ENCODE measurements at regions not wholly inside any gene's neighbourhood (a gene's known extent, or its start where the extent isn't known, plus 50 kb on each side); places are given as distances from the start of the nearest gene placed in this dataset.

DNA sequence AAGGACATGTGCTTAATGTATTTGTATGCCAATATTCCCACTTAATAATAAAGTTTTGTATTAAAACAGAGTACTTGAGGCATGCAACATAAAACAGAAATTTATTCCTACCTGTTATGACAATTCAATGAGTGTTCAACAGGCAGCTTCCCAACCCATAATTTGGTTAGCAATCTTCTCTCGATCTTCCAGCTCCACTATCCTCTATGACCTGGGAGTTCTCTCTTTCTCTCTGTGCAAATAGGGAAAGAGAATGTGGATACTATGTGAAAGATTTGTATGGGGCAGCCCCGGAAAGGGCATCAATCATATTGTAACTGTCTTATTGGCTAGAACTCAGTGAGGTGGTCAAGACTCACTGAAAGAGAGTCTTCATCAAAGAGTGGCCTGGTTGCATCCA lies 644.9 kb upstream of the PCDH20 start:
- in situ Hi-C loops (cut with MboI; ENCODE audit: low sequenced_read_pairs): no loop called here

More for the DNA sequence above, 644.9 kb upstream of the PCDH20 start:
- no peak overlapping the region for H3K56ac ChIP-seq (ENCODE audit: extremely low read depth, insufficient read depth, low read length)
- no peak overlapping the region for H2AK5ac ChIP-seq (ENCODE audit: low read depth, low read length)
- no CpG with 5 or more reads among the region's 2 CpGs for WGBS, 2 experiments (ENCODE audit: extremely low coverage in 2 of 2, insufficient read length in 1 of 2)
- H3K4ac ChIP-seq (ENCODE audit: low read depth, low read length): no peak overlapping the region
- H2AK9ac ChIP-seq (replicated peaks; ENCODE audit: low read depth, low read length, poor library complexity): no peak overlapping the region
- no peak overlapping the region for H2AFZ ChIP-seq (replicated peaks; ENCODE audit: low read length, poor library complexity)
- no peaks in the 10 kb centered on the region for H3K27me3 ChIP-seq (ENCODE audit: control insufficient read depth, insufficient read depth, low read length)
- H3K9ac ChIP-seq (ENCODE audit: low read depth, low read length): no peak overlapping the region
- no peak overlapping the region for H4K91ac ChIP-seq (ENCODE audit: insufficient read depth, low read depth, low read length)
- H2BK15ac ChIP-seq (ENCODE audit: low read depth, low read length): no peak overlapping the region
- ATAC-seq (ENCODE audit: low read depth): no peak
- no peak overlapping the region for H2BK5ac ChIP-seq (ENCODE audit: low read depth, low read length, poor library complexity, severe bottlenecking)
- dilution Hi-C loops (cut with HindIII; ENCODE audit: low sequenced_read_pairs, unreplicated experiment): no loop called here
- H3K14ac ChIP-seq (replicated peaks; ENCODE audit: low read depth, low read length): no peak overlapping the region
- no peaks in the 10 kb centered on the region for H3K36me3 ChIP-seq (ENCODE audit: control insufficient read depth, insufficient read depth, low read length)
- no peaks in the 10 kb centered on the region for H3K4me1 ChIP-seq (ENCODE audit: control insufficient read depth, insufficient read depth, low read length)
- H3K9me1 ChIP-seq (ENCODE audit: insufficient read depth, low read length): no peaks in the 10 kb centered on the region
- no peak overlapping the region for H3K4me3 ChIP-seq (ENCODE audit: insufficient read depth, low read depth, low read length)
- CTCF ChIA-PET: no interaction called here
- H4K5ac ChIP-seq (ENCODE audit: low read depth, low read length): no peak overlapping the region
- no peak overlapping the region for H3K27ac ChIP-seq (ENCODE audit: insufficient read depth, low read length)
- no peaks in the 10 kb centered on the region for H3K9me3 ChIP-seq (ENCODE audit: control insufficient read depth, insufficient read depth, low read length)
- no peak overlapping the region for H2BK120ac ChIP-seq (ENCODE audit: low read depth, low read length)
- no peaks in the 10 kb centered on the region for H4K20me1 ChIP-seq (ENCODE audit: insufficient read depth, low read length)
- no peak overlapping the region for H3K4me2 ChIP-seq (ENCODE audit: low read depth, low read length)
- no peak overlapping the region for H3K23ac ChIP-seq (ENCODE audit: low read depth, low read length)
- no TSS peak for BruUV-seq (replicated peaks)
- TF ChIP-seq SMC3 (IDR thresholded peaks at IDR 0.05; ENCODE audit: low read depth, low read length): no peak
- TF ChIP-seq POLR2A (IDR thresholded peaks at IDR 0.05; ENCODE audit: low read depth, low read length): no peak
- TF ChIP-seq RAD21 (IDR thresholded peaks at IDR 0.05; ENCODE audit: low read length): no peak
- TF ChIP-seq MAZ (IDR thresholded peaks at IDR 0.05; ENCODE audit: borderline replicate concordance, low read depth, low read length): no peak
- TF ChIP-seq MXI1 (IDR thresholded peaks at IDR 0.05; ENCODE audit: borderline replicate concordance, low read depth, low read length): no peak
- TF ChIP-seq, protein P1, sequence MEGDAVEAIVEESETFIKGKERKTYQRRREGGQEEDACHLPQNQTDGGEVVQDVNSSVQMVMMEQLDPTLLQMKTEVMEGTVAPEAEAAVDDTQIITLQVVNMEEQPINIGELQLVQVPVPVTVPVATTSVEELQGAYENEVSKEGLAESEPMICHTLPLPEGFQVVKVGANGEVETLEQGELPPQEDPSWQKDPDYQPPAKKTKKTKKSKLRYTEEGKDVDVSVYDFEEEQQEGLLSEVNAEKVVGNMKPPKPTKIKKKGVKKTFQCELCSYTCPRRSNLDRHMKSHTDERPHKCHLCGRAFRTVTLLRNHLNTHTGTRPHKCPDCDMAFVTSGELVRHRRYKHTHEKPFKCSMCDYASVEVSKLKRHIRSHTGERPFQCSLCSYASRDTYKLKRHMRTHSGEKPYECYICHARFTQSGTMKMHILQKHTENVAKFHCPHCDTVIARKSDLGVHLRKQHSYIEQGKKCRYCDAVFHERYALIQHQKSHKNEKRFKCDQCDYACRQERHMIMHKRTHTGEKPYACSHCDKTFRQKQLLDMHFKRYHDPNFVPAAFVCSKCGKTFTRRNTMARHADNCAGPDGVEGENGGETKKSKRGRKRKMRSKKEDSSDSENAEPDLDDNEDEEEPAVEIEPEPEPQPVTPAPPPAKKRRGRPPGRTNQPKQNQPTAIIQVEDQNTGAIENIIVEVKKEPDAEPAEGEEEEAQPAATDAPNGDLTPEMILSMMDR (conservative IDR thresholded peaks at IDR 0.05; ENCODE audit: low read depth, low read length): no peak
- no peak for TF ChIP-seq RFX5 (IDR thresholded peaks at IDR 0.05; ENCODE audit: low read depth, low read length)
- TF ChIP-seq RCOR1 (IDR thresholded peaks at IDR 0.05; ENCODE audit: insufficient replicate concordance, low read length): no peak
- TF ChIP-seq CEBPB (IDR thresholded peaks at IDR 0.05; ENCODE audit: low read depth, low read length): no peak
- TF ChIP-seq MAFK (IDR thresholded peaks at IDR 0.05; ENCODE audit: low read depth, low read length): no peak
- TF ChIP-seq, protein P2, sequence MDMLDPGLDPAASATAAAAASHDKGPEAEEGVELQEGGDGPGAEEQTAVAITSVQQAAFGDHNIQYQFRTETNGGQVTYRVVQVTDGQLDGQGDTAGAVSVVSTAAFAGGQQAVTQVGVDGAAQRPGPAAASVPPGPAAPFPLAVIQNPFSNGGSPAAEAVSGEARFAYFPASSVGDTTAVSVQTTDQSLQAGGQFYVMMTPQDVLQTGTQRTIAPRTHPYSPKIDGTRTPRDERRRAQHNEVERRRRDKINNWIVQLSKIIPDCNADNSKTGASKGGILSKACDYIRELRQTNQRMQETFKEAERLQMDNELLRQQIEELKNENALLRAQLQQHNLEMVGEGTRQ (IDR thresholded peaks at IDR 0.05; ENCODE audit: low read depth, low read length): no peak
- TF ChIP-seq CHD1 (IDR thresholded peaks at IDR 0.05; ENCODE audit: low read depth, low read length): no peak
- no peak for TF ChIP-seq FOS (IDR thresholded peaks at IDR 0.05; ENCODE audit: low read depth, low read length)
- TF ChIP-seq BHLHE40 (IDR thresholded peaks at IDR 0.05; ENCODE audit: low read depth, low read length): no peak
- H3K79me1 ChIP-seq (ENCODE audit: low read depth in 1 of 2, low read length in 2 of 2): no peaks in the 10 kb centered on the region
- no peak for DNase-seq
- POLR2A ChIA-PET (ENCODE audit: unreplicated experiment): no interaction called here
- H2BK20ac ChIP-seq (ENCODE audit: low read depth, low read length): no peak overlapping the region
- intact Hi-C loops (cut with micrococcal nuclease): no loop called here
- no peak overlapping the region for H4K8ac ChIP-seq (ENCODE audit: low read depth in 2 of 2, low read length in 2 of 2)
- H3K18ac ChIP-seq (ENCODE audit: low read depth, low read length): no peak overlapping the region
